Ovary (tissue), 7 donors: ENCODE measurements at regions not wholly inside any gene's neighbourhood (a gene's known extent, or its start where the extent isn't known, plus 50 kb on each side); places are given as distances from the start of the nearest gene placed in this dataset.

Experiments
- DNase-seq, 5 donors: peaks; one replicate each; pipeline ENCODE4 v3.0.0-alpha.2; 2019 to 2020
- H3K27ac ChIP-seq, 2 donors: fragments of 200-600 bp; one replicate each; pipeline versions ENCODE4 v1.5.1 to v1.8.0; 2019 to 2022
- H3K27me3 ChIP-seq: fragments of 200-600 bp; one replicate; pipeline ENCODE4 v1.8.0; 2022
- H3K36me3 ChIP-seq: fragments of 200-600 bp; sonication (generic); one replicate; pipeline ENCODE4 v1.5.1; 2019
- H3K4me1 ChIP-seq: one replicate; pipeline ENCODE4 v1.8.1; 2013; ENCODE audit warnings: mild to moderate bottlenecking, moderate library complexity; ENCODE audit not compliant: insufficient read depth
- H3K4me3 ChIP-seq: fragments of 200-600 bp; sonication (generic); one replicate; pipeline ENCODE4 v1.5.1; 2017
- H3K9me3 ChIP-seq, 2 donors: fragments of 200-600 bp in 1 of 2; sonication (generic) in 1 of 2; one replicate each; pipeline versions ENCODE4 v1.5.1 to v1.8.1; 2013 to 2019; ENCODE audit warnings: mild to moderate bottlenecking in 1 of 2, moderate library complexity in 1 of 2
- CTCF ChIP-seq, 3 donors: fragments of 450-650 bp in 2 of 3; fragments of 200-600 bp in 1 of 3; IDR thresholded peaks; one replicate each; pipeline versions ENCODE4 v1.5.1 to v1.8.0; 2016 to 2022; ENCODE audit warnings: antibody characterized with exemption in 3 of 3, mild to moderate bottlenecking in 1 of 3
- EP300 ChIP-seq: sonication (generic); formaldehyde crosslinking; IDR thresholded peaks from one replicate; pipeline ENCODE4 v1.6.1; 2017; ENCODE audit warnings: antibody characterized with exemption
- POLR2A ChIP-seq: fragments of 450-650 bp; IDR thresholded peaks from one replicate; pipeline ENCODE4 v1.6.1; 2017; ENCODE audit warnings: antibody characterized with exemption, mild to moderate bottlenecking, moderate library complexity
- WGBS, 3 donors: extraction: QIAGEN DNeasy Blood & Tissue Kit in 1 of 3; methylation state at CpG; one replicate each; pipeline versions ENCODE4 v1.1.5 to v1.1.7; 2013 to 2017; 5-methylcytosine and 5-hydroxymethylcytosine counted together
- intact Hi-C, 4 donors: fragments of 100-400 bp; cut with DNase I; formaldehyde crosslinking; loops; one replicate each; pipeline versions ENCODE4 v1.11.0 to v1.15.1; 2022 to 2023
- donor health status: DM: no; HTN: no; CAD: no; lungs with moderate emphysema.
- donor health status: DM: no; HTN: no; CAD: no.
- donor health status: Bipolar disorder and iron deficiency.
- donor health status: DM: no; HTN: no; CAD: no.
- donor health status: DM: yes; HTN: yes; CAD: no.

DNA sequence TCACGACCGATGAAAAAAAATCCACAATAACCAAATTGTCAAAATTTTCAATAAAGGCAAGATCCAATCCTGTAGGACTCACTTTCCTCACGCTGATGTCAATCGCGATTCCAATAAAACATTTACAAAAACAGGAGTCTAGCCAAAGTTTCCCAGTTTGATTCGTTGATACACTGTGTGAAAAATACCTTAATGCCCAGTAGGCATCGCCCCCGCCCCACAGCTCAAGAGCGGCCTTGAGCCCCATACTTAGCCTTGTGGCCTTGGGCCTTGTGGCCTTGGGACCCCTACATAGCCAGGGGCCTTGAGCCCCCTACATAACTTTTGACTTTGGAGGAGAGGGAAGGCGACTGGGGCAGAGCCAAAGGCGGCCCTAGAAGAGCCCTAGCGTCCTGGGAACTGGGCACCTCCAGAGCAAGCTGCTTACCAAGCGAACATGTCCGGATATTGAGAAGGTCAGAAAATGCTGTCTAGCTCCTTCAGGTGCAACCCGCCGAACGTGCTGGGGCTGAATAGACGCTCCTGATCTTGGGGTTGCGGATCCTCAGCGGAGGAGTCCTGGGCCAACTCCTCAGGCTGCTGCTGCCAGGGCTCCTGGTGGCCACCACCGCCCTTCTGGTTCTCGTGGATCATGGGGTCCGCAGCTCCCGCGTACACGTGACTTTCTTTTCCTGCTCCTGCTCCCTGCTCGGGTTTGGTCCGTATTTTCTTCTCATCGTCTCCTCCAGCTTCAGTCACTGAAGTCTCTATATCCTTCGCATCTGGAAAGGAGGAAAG, 62.9 kb downstream of the RHOXF2B start:
- 46 to 56% (median 55%) methylated on average over 30 of the region's 30 CpGs for WGBS, 3 donors
- no peak overlapping the region for H3K4me3 ChIP-seq
- H3K4me1 ChIP-seq: no peaks in the 10 kb centered on the region
- no peak overlapping the region for H3K27ac ChIP-seq
- no peaks in the 10 kb centered on the region for H3K36me3 ChIP-seq
- DNase-seq: no peak
- no peaks in the 10 kb centered on the region for H3K9me3 ChIP-seq
- H3K27me3 ChIP-seq: no peaks in the 10 kb centered on the region
- no peak for TF ChIP-seq POLR2A
- TF ChIP-seq EP300: no peak
- no peak for TF ChIP-seq CTCF (IDR thresholded peaks at IDR 0.05)
- intact Hi-C loops: no loop called here

- Histone ChIP-seq H3K9me3 (no peaks in the 10 kb centered on the region), H3K4me3 (no peak overlapping the region), H3K36me3 (no peaks in the 10 kb centered on the region), H3K27ac (no peak overlapping the region), H3K27me3 (no peaks in the 10 kb centered on the region), H3K4me1 (peaks cover 2% of the 10 kb centered on the region)
- WGBS, 3 donors: 64 to 71% (median 69%) methylated on average over 6 of the region's 6 CpGs
- no peak for TF ChIP-seq EP300
- TF ChIP-seq CTCF (IDR thresholded peaks at IDR 0.05): no peak
- TF ChIP-seq POLR2A: no peak
- intact Hi-C loops: no loop called here
- DNase-seq: no peak
Measured at GRCh38 chrX:120001787-120002186, 58.2 kb upstream of the NKAP start.

- H3K27me3 ChIP-seq: no peaks in the 10 kb centered on the region
- H3K9me3 ChIP-seq: no peaks in the 10 kb centered on the region
- no peak overlapping the region for H3K4me3 ChIP-seq
- no peak overlapping the region for H3K27ac ChIP-seq
- peaks cover 2% of the 10 kb centered on the region for H3K4me1 ChIP-seq
- H3K36me3 ChIP-seq: no peaks in the 10 kb centered on the region
- TF ChIP-seq POLR2A (no peak), EP300 (no peak), CTCF (IDR thresholded peaks at IDR 0.05) (no peak)
- intact Hi-C loops: no loop called here
- no peak for DNase-seq
- 33 to 44% (median 42%) methylated on average over 32 of the region's 32 CpGs for WGBS, 3 donors
Measured at GRCh38 chrX:120000490-120001246, 57.1 kb upstream of the NKAP start.

- Histone ChIP-seq H3K4me3 (no peak overlapping the region), H3K4me1 (peaks cover 2% of the 10 kb centered on the region), H3K27ac (no peak overlapping the region), H3K36me3 (no peaks in the 10 kb centered on the region), H3K9me3 (no peaks in the 10 kb centered on the region), H3K27me3 (no peaks in the 10 kb centered on the region)
- no peak for TF ChIP-seq CTCF (IDR thresholded peaks at IDR 0.05)
- no peak for TF ChIP-seq POLR2A
- TF ChIP-seq EP300: no peak
- DNase-seq: no peak
- intact Hi-C loops: no loop called here
- WGBS, 3 donors: 28 to 36% (median 31%) methylated on average over 20 of the region's 20 CpGs
Measured at GRCh38 chrX:119999087-119999634, 55.6 kb upstream of the NKAP start.
